CD4-positive, alpha-beta T cell (primary cell): ENCODE measurements at regions not wholly inside any gene's neighbourhood (a gene's known extent, or its start where the extent isn't known, plus 50 kb on each side); places are given as distances from the start of the nearest gene placed in this dataset.

Experiments used
- ATAC-seq: fragments of 200-7000 bp; cut with Tn5 transposase; one replicate; pipeline ENCODE4 v1.10.0; 2022; ENCODE audit warnings: mild to moderate bottlenecking; ENCODE audit not compliant: poor library complexity
- CTCF ChIA-PET: fragments of 350-600 bp; sonication (Branson Sonifier 250); formaldehyde crosslinking; loops from one replicate; lab custom pipeline; 2021; ENCODE audit warnings: antibody characterized with exemption, inconsistent platforms; lab: Charles Lee
- POLR2A ChIA-PET: fragments of 350-600 bp; sonication (Branson Sonifier 250); formaldehyde crosslinking; loops from one replicate; lab custom pipeline; 2021; ENCODE audit warnings: antibody characterized with exemption, inconsistent platforms; lab: Charles Lee
- DNase-seq, 14 experiments: peaks; one replicate each; pipeline ENCODE4 v3.0.0-alpha.2; 2013 to 2020; ENCODE audit warnings: mixed read lengths in 2 of 14
- H3K27ac ChIP-seq, 2 donors: one replicate each; pipeline versions ENCODE4 v1.5.1 to v1.7.0; 2013; ENCODE audit warnings: low read length in 2 of 2, low read depth in 1 of 2, mild to moderate bottlenecking in 1 of 2
- H3K27me3 ChIP-seq, 2 experiments: 1 replicate in 1 of 2; 2 replicates in 1 of 2; pipeline versions ENCODE4 v1.6.1 to v1.7.0; 2013; ENCODE audit warnings: low read length in 2 of 2, control low read depth in 1 of 2, mild to moderate bottlenecking in 1 of 2, moderate library complexity in 1 of 2; ENCODE audit not compliant: insufficient read depth in 2 of 2, control insufficient read depth in 1 of 2
- H3K36me3 ChIP-seq: one replicate; pipeline ENCODE4 v1.6.1; 2013; ENCODE audit warnings: low read length, control low read depth; ENCODE audit not compliant: insufficient read depth
- H3K4me1 ChIP-seq: one replicate; pipeline ENCODE4 v1.6.1; 2013; ENCODE audit warnings: low read length, control low read depth; ENCODE audit not compliant: insufficient read depth
- H3K4me3 ChIP-seq: one replicate; pipeline ENCODE4 v1.5.1; 2013; ENCODE audit warnings: mild to moderate bottlenecking, low read length, moderate library complexity
- H3K9me3 ChIP-seq, 2 experiments: 1 replicate in 1 of 2; 2 replicates in 1 of 2; pipeline versions ENCODE4 v1.6.1 to v1.7.0; 2013; ENCODE audit warnings: low read length in 2 of 2, mild to moderate bottlenecking in 2 of 2, control low read depth in 1 of 2, moderate library complexity in 1 of 2; ENCODE audit not compliant: control insufficient read depth in 1 of 2, insufficient read depth in 1 of 2
- H3K27ac Mint-ChIP-seq: one replicate; pipeline ENCODE4 v1.8.0; 2020; ENCODE audit warnings: mixed read lengths
- H3K27me3 Mint-ChIP-seq: one replicate; pipeline ENCODE4 v1.8.0; 2021; ENCODE audit warnings: mixed read lengths
- H3K36me3 Mint-ChIP-seq: one replicate; pipeline ENCODE4 v1.8.0; 2021; ENCODE audit warnings: low read depth, mixed read lengths
- H3K4me1 Mint-ChIP-seq: one replicate; pipeline ENCODE4 v1.8.0; 2021; ENCODE audit warnings: low read depth, mixed read lengths
- H3K4me3 Mint-ChIP-seq: one replicate; pipeline ENCODE4 v1.8.0; 2020; ENCODE audit warnings: mild to moderate bottlenecking, mixed read lengths
- H3K9me3 Mint-ChIP-seq: one replicate; pipeline ENCODE4 v1.8.0; 2020; ENCODE audit warnings: mixed read lengths
- CTCF ChIP-seq: fragments of 200-600 bp; IDR thresholded peaks from one replicate; pipeline ENCODE4 v1.8.0; 2022; ENCODE audit warnings: antibody characterized with exemption, mild to moderate bottlenecking
- intact Hi-C, 2 experiments: fragments of 100-400 bp; cut with DNase I in 1 of 2; cut with micrococcal nuclease in 1 of 2; formaldehyde crosslinking; loops; one replicate each; pipeline versions ENCODE4 v1.15.1 to v1.9.0; 2023 to 2025; cut with DNase I, micrococcal nuclease

- Histone ChIP-seq H3K4me3 (no peak overlapping the region), H3K36me3 (no peaks in the 10 kb centered on the region), H3K4me1 (no peaks in the 10 kb centered on the region), H3K27me3 (no peaks in the 10 kb centered on the region), H3K27ac (no peak overlapping the region), H3K9me3 (peaks cover 0 to 4% of the 10 kb centered on the region in 2 experiments)
- no peak for ATAC-seq
- DNase-seq, result no peak
- intact Hi-C loops, result no loop called here
- Mint-ChIP-seq H3K27ac (no peak overlapping the region), H3K4me3 (no peak overlapping the region), H3K36me3 (no peaks in the 10 kb centered on the region), H3K4me1 (no peaks in the 10 kb centered on the region), H3K27me3 (no peaks in the 10 kb centered on the region), H3K9me3 (peaks cover 15% of the 10 kb centered on the region)
- CTCF ChIA-PET, result no interaction called here
- no peak for TF ChIP-seq CTCF
- POLR2A ChIA-PET, result no interaction called here
These were observed 85.6 kb upstream of the DNAJC19 start for GRCh38 chr3:181075098-181075497.

GRCh38 chr3:181066143-181067087 is 76.9 kb upstream of the DNAJC19 start:
- no peaks in the 10 kb centered on the region for H3K36me3 ChIP-seq

GRCh38 chr3:181056136-181056732 is 66.7 kb upstream of the DNAJC19 start:
- no peak for TF ChIP-seq CTCF
- POLR2A ChIA-PET, result no interaction called here

More at GRCh38 chr3:181066143-181067087, 76.9 kb upstream of the DNAJC19 start:
- POLR2A ChIA-PET, result no interaction called here
- Histone ChIP-seq H3K9me3 (no peaks in the 10 kb centered on the region), H3K4me3 (no peak overlapping the region), H3K4me1 (no peaks in the 10 kb centered on the region), H3K27me3 (no peaks in the 10 kb centered on the region), H3K27ac (no peak overlapping the region)
- CTCF ChIA-PET, result interaction anchor here (1.2 kb wide), 1 partner anchor 11 kb away, joined by 4 read pairs; no protein-coding TSS in a partner anchor
- no peaks in the 10 kb centered on the region for H3K36me3 Mint-ChIP-seq
- H3K27me3 Mint-ChIP-seq, result no peaks in the 10 kb centered on the region
- intact Hi-C loops, result no loop called here
- ATAC-seq (no peak), DNase-seq (no peak)
- peaks cover 2% of the 10 kb centered on the region for H3K9me3 Mint-ChIP-seq
- H3K4me1 Mint-ChIP-seq, result no peaks in the 10 kb centered on the region
- H3K4me3 Mint-ChIP-seq, result no peak overlapping the region
- TF ChIP-seq CTCF, result no peak
- no peak overlapping the region for H3K27ac Mint-ChIP-seq

More at GRCh38 chr3:181056136-181056732, 66.7 kb upstream of the DNAJC19 start:
- Histone ChIP-seq H3K4me3 (no peak overlapping the region), H3K27ac (no peak overlapping the region), H3K27me3 (no peaks in the 10 kb centered on the region), H3K4me1 (no peaks in the 10 kb centered on the region), H3K36me3 (no peaks in the 10 kb centered on the region), H3K9me3 (no peaks in the 10 kb centered on the region)
- no peak overlapping the region for H3K4me3 Mint-ChIP-seq
- no peaks in the 10 kb centered on the region for H3K9me3 Mint-ChIP-seq
- no peaks in the 10 kb centered on the region for H3K36me3 Mint-ChIP-seq
- H3K4me1 Mint-ChIP-seq, result no peaks in the 10 kb centered on the region
- ATAC-seq, result no peak
- intact Hi-C loops, result no loop called here
- H3K27me3 Mint-ChIP-seq, result no peaks in the 10 kb centered on the region
- CTCF ChIA-PET, result interaction anchor here (1.3 kb wide), 1 partner anchor 10 kb away, joined by 4 read pairs; no protein-coding TSS in a partner anchor
- H3K27ac Mint-ChIP-seq, result no peak overlapping the region
- DNase-seq, result no peak
